ENCODE measurements at regions not wholly inside any gene's neighbourhood (a gene's known extent, or its start where the extent isn't known, plus 50 kb on each side); places are given as distances from the start of the nearest gene placed in this dataset.

GRCh38 chr13:31528176-31528575, 211.2 kb upstream of the RXFP2 start:
- no peaks in the 10 kb centered on the region for H3K4me1 Mint-ChIP-seq
- no peak overlapping the region for H3K27ac ChIP-seq (ENCODE audit: low read depth in 1 of 2, low read length in 2 of 2)
- H3K27me3 Mint-ChIP-seq (ENCODE audit: low read depth in 3 of 3), result peaks cover 4 to 13% (median 7%) of the 10 kb centered on the region in 3 donors

GRCh38 chr13:31528758-31529157, 210.6 kb upstream of the RXFP2 start:
- H3K27ac Mint-ChIP-seq, result no peak overlapping the region

More at GRCh38 chr13:31528176-31528575, 211.2 kb upstream of the RXFP2 start:
- TF ChIP-seq CTCF (IDR thresholded peaks at IDR 0.05), result no peak
- no peaks in the 10 kb centered on the region for H3K27me3 ChIP-seq (ENCODE audit: control insufficient read depth in 2 of 2, insufficient read depth in 2 of 2, low read length in 2 of 2)
- no peaks in the 10 kb centered on the region for H3K36me3 ChIP-seq (replicated peaks in 1 of 2; ENCODE audit: control insufficient read depth in 1 of 2, insufficient read depth in 2 of 2, low read length in 2 of 2)
- H2AFZ ChIP-seq (ENCODE audit: insufficient read depth, low read depth, low read length, poor library complexity, severe bottlenecking), result no peak overlapping the region
- Mint-ChIP-seq H3K27ac (no peak overlapping the region), H3K9me3 (peaks cover 0 to 7% (median 3%) of the 10 kb centered on the region in 7 donors), H3K36me3 (no peaks in the 10 kb centered on the region), H3K4me3 (no peak overlapping the region)
- H3K4me3 ChIP-seq (replicated peaks in 1 of 3; ENCODE audit: low read depth in 2 of 3, low read length in 3 of 3), result no peak overlapping the region
- no peak overlapping the region for H3K9ac ChIP-seq (ENCODE audit: insufficient read depth, low read length, poor library complexity, severe bottlenecking)
- no CpG with 5 or more reads among the region's 3 CpGs for WGBS (ENCODE audit: insufficient coverage)
- intact Hi-C loops (cut with micrococcal nuclease), result no loop called here
- no peak overlapping the region for H3K4me2 ChIP-seq (replicated peaks; ENCODE audit: extremely low read depth, low read length, poor library complexity, severe bottlenecking)
- no peaks in the 10 kb centered on the region for H4K20me1 ChIP-seq (ENCODE audit: insufficient read depth, low read length)
- peaks cover 0 to 3% of the 10 kb centered on the region in 2 donors for H3K9me3 ChIP-seq (replicated peaks in 1 of 2; ENCODE audit: control insufficient read depth in 1 of 2, insufficient read depth in 1 of 2, low read length in 2 of 2)
- no peak for DNase-seq
- no peaks in the 10 kb centered on the region for H3K4me1 ChIP-seq (ENCODE audit: control insufficient read depth in 1 of 2, insufficient read depth in 2 of 2, low read length in 2 of 2)
- no peaks in the 10 kb centered on the region for H3K79me2 ChIP-seq (ENCODE audit: insufficient read depth, low read length)

More at GRCh38 chr13:31528758-31529157, 210.6 kb upstream of the RXFP2 start:
- intact Hi-C loops (cut with micrococcal nuclease), result no loop called here
- Histone ChIP-seq H3K9ac (ENCODE audit: insufficient read depth, low read length, poor library complexity, severe bottlenecking) (no peak overlapping the region), H3K9me3 (replicated peaks in 1 of 2; ENCODE audit: control insufficient read depth in 1 of 2, insufficient read depth in 1 of 2, low read length in 2 of 2) (peaks cover 0 to 3% of the 10 kb centered on the region in 2 donors), H3K36me3 (replicated peaks in 1 of 2; ENCODE audit: control insufficient read depth in 1 of 2, insufficient read depth in 2 of 2, low read length in 2 of 2) (no peaks in the 10 kb centered on the region), H3K4me2 (replicated peaks; ENCODE audit: extremely low read depth, low read length, poor library complexity, severe bottlenecking) (no peak overlapping the region), H3K4me3 (replicated peaks in 1 of 3; ENCODE audit: low read depth in 2 of 3, low read length in 3 of 3) (no peak overlapping the region), H3K4me1 (ENCODE audit: control insufficient read depth in 1 of 2, insufficient read depth in 2 of 2, low read length in 2 of 2) (no peaks in the 10 kb centered on the region), H3K27ac (ENCODE audit: low read depth in 1 of 2, low read length in 2 of 2) (no peak overlapping the region), H2AFZ (ENCODE audit: insufficient read depth, low read depth, low read length, poor library complexity, severe bottlenecking) (no peak overlapping the region), H3K27me3 (ENCODE audit: control insufficient read depth in 2 of 2, insufficient read depth in 2 of 2, low read length in 2 of 2) (no peaks in the 10 kb centered on the region), H4K20me1 (ENCODE audit: insufficient read depth, low read length) (no peaks in the 10 kb centered on the region), H3K79me2 (ENCODE audit: insufficient read depth, low read length) (no peaks in the 10 kb centered on the region)
- peaks cover 4 to 11% (median 7%) of the 10 kb centered on the region in 3 donors for H3K27me3 Mint-ChIP-seq (ENCODE audit: low read depth in 3 of 3)
- no CpG with 5 or more reads among the region's 1 CpG for whole genome bisulfite sequencing (ENCODE audit: insufficient coverage)
- H3K36me3 Mint-ChIP-seq, result no peaks in the 10 kb centered on the region
- H3K4me3 Mint-ChIP-seq, result no peak overlapping the region
- TF ChIP-seq CTCF (IDR thresholded peaks at IDR 0.05), result no peak
- no peaks in the 10 kb centered on the region for H3K4me1 Mint-ChIP-seq
- no peak for DNase-seq
- peaks cover 0 to 7% (median 3%) of the 10 kb centered on the region in 7 donors for H3K9me3 Mint-ChIP-seq
